ENCODE measurements at regions not wholly inside any gene's neighbourhood (a gene's known extent, or its start where the extent isn't known, plus 50 kb on each side); places are given as distances from the start of the nearest gene placed in this dataset.

GRCh38 chr3:94179059-94179458, 116.2 kb downstream of the NSUN3 start:
- no peak overlapping the region for H3K4me3 ChIP-seq (ENCODE audit: insufficient read depth, low read length, poor library complexity, severe bottlenecking)
- H3K27me3 ChIP-seq (ENCODE audit: low read length) = no peaks in the 10 kb centered on the region
- TF ChIP-seq EZH2phosphoT487 (conservative IDR thresholded peaks at IDR 0.05; ENCODE audit: low read length) = no peak
- TF ChIP-seq, protein P1, sequence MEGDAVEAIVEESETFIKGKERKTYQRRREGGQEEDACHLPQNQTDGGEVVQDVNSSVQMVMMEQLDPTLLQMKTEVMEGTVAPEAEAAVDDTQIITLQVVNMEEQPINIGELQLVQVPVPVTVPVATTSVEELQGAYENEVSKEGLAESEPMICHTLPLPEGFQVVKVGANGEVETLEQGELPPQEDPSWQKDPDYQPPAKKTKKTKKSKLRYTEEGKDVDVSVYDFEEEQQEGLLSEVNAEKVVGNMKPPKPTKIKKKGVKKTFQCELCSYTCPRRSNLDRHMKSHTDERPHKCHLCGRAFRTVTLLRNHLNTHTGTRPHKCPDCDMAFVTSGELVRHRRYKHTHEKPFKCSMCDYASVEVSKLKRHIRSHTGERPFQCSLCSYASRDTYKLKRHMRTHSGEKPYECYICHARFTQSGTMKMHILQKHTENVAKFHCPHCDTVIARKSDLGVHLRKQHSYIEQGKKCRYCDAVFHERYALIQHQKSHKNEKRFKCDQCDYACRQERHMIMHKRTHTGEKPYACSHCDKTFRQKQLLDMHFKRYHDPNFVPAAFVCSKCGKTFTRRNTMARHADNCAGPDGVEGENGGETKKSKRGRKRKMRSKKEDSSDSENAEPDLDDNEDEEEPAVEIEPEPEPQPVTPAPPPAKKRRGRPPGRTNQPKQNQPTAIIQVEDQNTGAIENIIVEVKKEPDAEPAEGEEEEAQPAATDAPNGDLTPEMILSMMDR (IDR thresholded peaks at IDR 0.05; ENCODE audit: insufficient read depth, low read length, poor library complexity, severe bottlenecking) = no peak
- H4K20me1 ChIP-seq (ENCODE audit: low read depth, low read length) = no peaks in the 10 kb centered on the region
- no peak overlapping the region for H3K27ac ChIP-seq (ENCODE audit: low read depth, low read length)
- H2AFZ ChIP-seq (ENCODE audit: low read depth, low read length, severe bottlenecking) = no peak overlapping the region
- H3K9me3 ChIP-seq (ENCODE audit: insufficient read depth, low read length) = no peaks in the 10 kb centered on the region
- H3F3A ChIP-seq (ENCODE audit: insufficient read depth) = no peaks in the 10 kb centered on the region
- H3K36me3 ChIP-seq (ENCODE audit: low read length) = no peaks in the 10 kb centered on the region
- no peak overlapping the region for H3K9ac ChIP-seq (ENCODE audit: low read length)
- no peaks in the 10 kb centered on the region for H3K79me2 ChIP-seq (ENCODE audit: insufficient read depth, low read length)
- no peak overlapping the region for H3K4me2 ChIP-seq (ENCODE audit: low read depth, low read length, poor library complexity, severe bottlenecking)
- no peaks in the 10 kb centered on the region; the same call in 1 of the 2 replicates for H3K9me2 ChIP-seq (replicated peaks; ENCODE audit: insufficient read depth, low read length)

GRCh38 chr3:94183551-94183950, 120.7 kb downstream of the NSUN3 start:
- TF ChIP-seq, protein P1 (IDR thresholded peaks at IDR 0.05; ENCODE audit: insufficient read depth, low read length, poor library complexity, severe bottlenecking) = no peak
- no peak for TF ChIP-seq EZH2phosphoT487 (conservative IDR thresholded peaks at IDR 0.05; ENCODE audit: low read length)
- Histone ChIP-seq H3K9ac (ENCODE audit: low read length) (no peak overlapping the region), H4K20me1 (ENCODE audit: low read depth, low read length) (no peaks in the 10 kb centered on the region), H3K27ac (ENCODE audit: low read depth, low read length) (no peak overlapping the region), H3K27me3 (ENCODE audit: low read length) (no peaks in the 10 kb centered on the region), H3F3A (ENCODE audit: insufficient read depth) (no peaks in the 10 kb centered on the region), H3K9me3 (ENCODE audit: insufficient read depth, low read length) (no peaks in the 10 kb centered on the region), H3K36me3 (ENCODE audit: low read length) (no peaks in the 10 kb centered on the region), H2AFZ (ENCODE audit: low read depth, low read length, severe bottlenecking) (no peak overlapping the region), H3K9me2 (replicated peaks; ENCODE audit: insufficient read depth, low read length) (no peaks in the 10 kb centered on the region; the same call in 1 of the 2 replicates), H3K4me3 (ENCODE audit: insufficient read depth, low read length, poor library complexity, severe bottlenecking) (no peak overlapping the region), H3K79me2 (ENCODE audit: insufficient read depth, low read length) (no peaks in the 10 kb centered on the region), H3K4me2 (ENCODE audit: low read depth, low read length, poor library complexity, severe bottlenecking) (no peak overlapping the region)

- no peak overlapping the region for H2AFZ ChIP-seq (ENCODE audit: low read depth, low read length, severe bottlenecking)
- no peaks in the 10 kb centered on the region; the same call in 1 of the 2 replicates for H3K9me2 ChIP-seq (replicated peaks; ENCODE audit: insufficient read depth, low read length)
- H3K36me3 ChIP-seq (ENCODE audit: low read length) = no peaks in the 10 kb centered on the region
- no peak overlapping the region for H3K27ac ChIP-seq (ENCODE audit: low read depth, low read length)
- H3K4me2 ChIP-seq (ENCODE audit: low read depth, low read length, poor library complexity, severe bottlenecking) = no peak overlapping the region
- H4K20me1 ChIP-seq (ENCODE audit: low read depth, low read length) = no peaks in the 10 kb centered on the region
- no peaks in the 10 kb centered on the region for H3K79me2 ChIP-seq (ENCODE audit: insufficient read depth, low read length)
- no peak overlapping the region for H3K4me3 ChIP-seq (ENCODE audit: insufficient read depth, low read length, poor library complexity, severe bottlenecking)
- TF ChIP-seq, protein P1 (IDR thresholded peaks at IDR 0.05; ENCODE audit: insufficient read depth, low read length, poor library complexity, severe bottlenecking) = no peak
- no peak for TF ChIP-seq EZH2phosphoT487 (conservative IDR thresholded peaks at IDR 0.05; ENCODE audit: low read length)
- H3K27me3 ChIP-seq (ENCODE audit: low read length) = no peaks in the 10 kb centered on the region
- no peaks in the 10 kb centered on the region for H3K9me3 ChIP-seq (ENCODE audit: insufficient read depth, low read length)
- H3K9ac ChIP-seq (ENCODE audit: low read length) = no peak overlapping the region
- H3F3A ChIP-seq (ENCODE audit: insufficient read depth) = no peaks in the 10 kb centered on the region
These were observed 121.9 kb downstream of the NSUN3 start for GRCh38 chr3:94184781-94185180.
